Activated B cell treated with CpG ODN at 0.5 μM for 24 hours (primary cell): ENCODE measurements at regions not wholly inside any gene's neighbourhood (a gene's known extent, or its start where the extent isn't known, plus 50 kb on each side); places are given as distances from the start of the nearest gene placed in this dataset.

Experiments
- ATAC-seq: fragments of 200-7000 bp; cut with Tn5 transposase; one replicate; pipeline ENCODE4 v1.10.0; 2021; ENCODE audit warnings: low read depth, mild to moderate bottlenecking, moderate library complexity
- CTCF ChIA-PET: fragments of 350-600 bp; sonication (Branson Sonifier 250); formaldehyde crosslinking; loops from one replicate; lab custom pipeline; 2021; ENCODE audit warnings: antibody characterized with exemption; lab: Charles Lee
- POLR2A ChIA-PET: fragments of 350-600 bp; sonication (Branson Sonifier 250); formaldehyde crosslinking; loops from one replicate; lab custom pipeline; 2021; ENCODE audit warnings: antibody characterized with exemption; lab: Charles Lee
- DNase-seq: peaks from one replicate; pipeline ENCODE4 v3.0.0; 2022
- H3K27ac Mint-ChIP-seq: one replicate; pipeline ENCODE4 v1.8.0; 2020; ENCODE audit warnings: mixed read lengths
- H3K27me3 Mint-ChIP-seq: one replicate; pipeline ENCODE4 v1.8.0; 2021; ENCODE audit warnings: mixed read lengths
- H3K36me3 Mint-ChIP-seq: one replicate; pipeline ENCODE4 v1.8.0; 2021; ENCODE audit warnings: low read depth, mixed read lengths
- H3K4me1 Mint-ChIP-seq: one replicate; pipeline ENCODE4 v1.8.0; 2021; ENCODE audit warnings: mixed read lengths
- H3K4me3 Mint-ChIP-seq: one replicate; pipeline ENCODE4 v1.8.0; 2020; ENCODE audit warnings: mild to moderate bottlenecking, mixed read lengths
- H3K9me3 Mint-ChIP-seq: one replicate; pipeline ENCODE4 v1.8.0; 2020; ENCODE audit warnings: mixed read lengths
- CTCF ChIP-seq: fragments of 200-600 bp; IDR thresholded peaks from one replicate; pipeline ENCODE4 v1.8.0; 2022; ENCODE audit warnings: antibody characterized with exemption, mild to moderate bottlenecking
- intact Hi-C: fragments of 100-400 bp; cut with micrococcal nuclease; formaldehyde crosslinking; loops from one replicate; pipeline ENCODE4 v1.15.1; 2024

GRCh38 chr7:69052447-69052846, 545.8 kb upstream of the AUTS2 start:
- peaks cover 6% of the 10 kb centered on the region for H3K9me3 Mint-ChIP-seq
- no peaks in the 10 kb centered on the region for H3K4me1 Mint-ChIP-seq
- DNase-seq, result no peak
- no peak for ATAC-seq
- no peaks in the 10 kb centered on the region for H3K36me3 Mint-ChIP-seq
- H3K27me3 Mint-ChIP-seq, result no peaks in the 10 kb centered on the region
- no peak overlapping the region for H3K4me3 Mint-ChIP-seq
- ChIA-PET CTCF (no interaction called here), POLR2A (no interaction called here)
- intact Hi-C loops, result no loop called here
- H3K27ac Mint-ChIP-seq, result no peak overlapping the region
- no peak for TF ChIP-seq CTCF

GRCh38 chr7:69060516-69060915, 537.8 kb upstream of the AUTS2 start:
- DNase-seq (no peak), ATAC-seq (no peak)
- Mint-ChIP-seq H3K9me3 (peaks cover 6% of the 10 kb centered on the region), H3K27ac (no peak overlapping the region), H3K4me1 (no peaks in the 10 kb centered on the region), H3K36me3 (no peaks in the 10 kb centered on the region), H3K4me3 (no peak overlapping the region), H3K27me3 (no peaks in the 10 kb centered on the region)
- ChIA-PET CTCF (no interaction called here), POLR2A (no interaction called here)
- TF ChIP-seq CTCF, result no peak
- intact Hi-C loops, result no loop called here

- ChIA-PET POLR2A (no interaction called here), CTCF (no interaction called here)
- DNase-seq, result no peak
- Mint-ChIP-seq H3K4me1 (no peaks in the 10 kb centered on the region), H3K9me3 (peaks cover 6% of the 10 kb centered on the region), H3K27me3 (no peaks in the 10 kb centered on the region), H3K27ac (no peak overlapping the region), H3K4me3 (no peak overlapping the region), H3K36me3 (no peaks in the 10 kb centered on the region)
- intact Hi-C loops, result no loop called here
- TF ChIP-seq CTCF, result no peak
- no peak for ATAC-seq
Measured at GRCh38 chr7:69062020-69062765, 536.1 kb upstream of the AUTS2 start.

GRCh38 chr7:69067397-69067796, 530.9 kb upstream of the AUTS2 start:
- no peaks in the 10 kb centered on the region for H3K36me3 Mint-ChIP-seq
- no peaks in the 10 kb centered on the region for H3K27me3 Mint-ChIP-seq
- ATAC-seq (no peak), DNase-seq (no peak)
- H3K4me3 Mint-ChIP-seq, result no peak overlapping the region
- H3K27ac Mint-ChIP-seq, result no peak overlapping the region
- TF ChIP-seq CTCF, result no peak
- intact Hi-C loops, result no loop called here
- POLR2A ChIA-PET, result no interaction called here
- CTCF ChIA-PET, result no interaction called here
- H3K4me1 Mint-ChIP-seq, result no peaks in the 10 kb centered on the region
- H3K9me3 Mint-ChIP-seq, result no peaks in the 10 kb centered on the region

- H3K4me3 Mint-ChIP-seq, result no peak overlapping the region
- H3K36me3 Mint-ChIP-seq, result no peaks in the 10 kb centered on the region
- intact Hi-C loops, result no loop called here
- H3K9me3 Mint-ChIP-seq, result no peaks in the 10 kb centered on the region
- H3K27me3 Mint-ChIP-seq, result no peaks in the 10 kb centered on the region
- ChIA-PET POLR2A (no interaction called here), CTCF (no interaction called here)
- no peaks in the 10 kb centered on the region for H3K4me1 Mint-ChIP-seq
- DNase-seq (no peak), ATAC-seq (no peak)
- no peak for TF ChIP-seq CTCF
- H3K27ac Mint-ChIP-seq, result no peak overlapping the region
Measured at GRCh38 chr7:69070476-69070875, 527.8 kb upstream of the AUTS2 start.
